Glomerular endothelial cell (primary cell): ENCODE measurements at regions not wholly inside any gene's neighbourhood (a gene's known extent, or its start where the extent isn't known, plus 50 kb on each side); places are given as distances from the start of the nearest gene placed in this dataset.
"Not testable (repeated sequence)": the region's sequence is repeated elsewhere in the genome, so short reads cannot be mapped to it uniquely, and the experiment has no call there.

ENCODE experiments used
- DNase-seq: peaks from one replicate; pipeline ENCODE4 v3.0.0-alpha.2; 2011; ENCODE audit warnings: low read depth, low spot score; ENCODE audit errors: extremely low read depth

DNA sequence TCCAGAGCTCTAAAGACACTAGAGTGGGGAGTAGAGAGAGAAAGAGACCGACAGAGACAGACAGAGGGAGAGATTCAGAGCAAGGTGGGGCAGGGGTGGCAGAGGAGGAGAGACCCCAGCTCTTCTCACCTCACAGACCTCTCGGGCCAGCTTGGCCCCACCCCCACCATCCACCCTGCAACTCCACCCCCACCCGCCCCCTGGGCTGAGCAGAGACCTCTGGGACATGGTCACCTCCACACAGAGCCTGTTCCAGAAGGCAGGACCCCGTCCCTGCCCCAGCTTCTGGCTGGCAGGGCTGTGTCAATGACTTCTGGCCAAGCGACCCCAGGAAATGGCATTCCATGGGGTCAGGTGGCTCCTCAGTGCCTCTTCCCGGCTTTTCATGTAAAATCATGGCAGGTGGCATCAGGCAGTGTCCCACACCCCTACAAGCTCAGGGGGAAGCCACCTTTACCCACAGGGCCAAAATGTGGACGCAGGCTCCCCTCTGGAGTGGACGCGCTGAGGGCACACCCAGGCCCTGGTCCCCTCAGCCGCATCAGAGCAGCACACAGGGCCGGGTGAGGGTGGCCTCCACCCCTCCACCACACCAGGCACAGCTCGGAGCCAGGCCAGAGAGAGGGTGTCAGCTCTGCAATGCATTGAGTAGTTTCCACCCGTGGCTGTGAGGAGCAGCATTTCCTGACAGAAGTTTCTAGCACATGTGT lies 131.2 kb upstream of the LPCAT1 start:
- DNase-seq: no peak

- DNase-seq: not testable (repeated sequence)
Measured at GRCh38 chr5:1653698-1654651, 130.2 kb upstream of the LPCAT1 start.

GRCh38 chr5:1652873-1653697 lies 129.3 kb upstream of the LPCAT1 start:
- DNase-seq: no peak

GRCh38 chr5:1651971-1652872 lies 128.5 kb upstream of the LPCAT1 start:
- no peak for DNase-seq

GRCh38 chr5:1651250-1651649 lies 127.5 kb upstream of the LPCAT1 start:
- no peak for DNase-seq

DNA sequence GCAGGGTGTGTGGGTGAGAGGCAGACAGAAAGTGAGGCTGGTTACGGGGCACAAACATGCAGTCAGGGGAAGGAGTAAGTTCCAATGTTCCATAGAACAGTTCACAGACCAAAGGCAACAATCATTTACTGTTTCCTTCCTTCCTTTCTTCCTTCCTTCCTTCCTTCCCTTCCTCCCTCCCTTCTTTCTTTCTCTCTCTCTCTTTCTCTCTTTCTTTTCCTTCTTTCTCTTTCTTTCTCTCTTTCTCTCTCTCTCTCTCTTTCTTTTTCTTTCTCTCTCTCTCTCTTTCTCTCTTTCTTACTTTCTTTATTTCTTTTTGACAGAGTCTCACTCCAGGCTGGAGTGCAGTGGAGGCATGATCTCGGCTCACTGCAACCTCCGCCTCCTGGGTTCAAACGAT lies 125.8 kb upstream of the LPCAT1 start:
- no peak for DNase-seq

DNA sequence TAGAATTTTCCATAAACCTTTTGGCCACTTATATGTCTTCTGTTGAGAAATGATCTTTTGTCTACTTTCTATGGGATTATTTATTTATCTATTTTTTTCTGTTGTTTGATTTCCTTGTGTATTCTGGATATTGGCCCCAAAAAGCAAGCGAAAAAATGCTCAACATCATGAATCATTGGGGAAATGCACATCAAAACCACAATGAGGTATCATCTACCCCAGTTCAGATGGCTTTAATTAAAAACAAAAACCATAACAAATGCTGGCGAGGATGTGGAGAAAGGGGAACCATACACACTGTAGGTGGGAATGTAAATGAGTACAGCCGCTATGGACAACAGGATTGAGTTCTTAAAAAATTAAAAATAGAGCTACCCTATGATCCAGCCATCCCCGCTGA lies 125.0 kb upstream of the LPCAT1 start:
- no peak for DNase-seq

DNA sequence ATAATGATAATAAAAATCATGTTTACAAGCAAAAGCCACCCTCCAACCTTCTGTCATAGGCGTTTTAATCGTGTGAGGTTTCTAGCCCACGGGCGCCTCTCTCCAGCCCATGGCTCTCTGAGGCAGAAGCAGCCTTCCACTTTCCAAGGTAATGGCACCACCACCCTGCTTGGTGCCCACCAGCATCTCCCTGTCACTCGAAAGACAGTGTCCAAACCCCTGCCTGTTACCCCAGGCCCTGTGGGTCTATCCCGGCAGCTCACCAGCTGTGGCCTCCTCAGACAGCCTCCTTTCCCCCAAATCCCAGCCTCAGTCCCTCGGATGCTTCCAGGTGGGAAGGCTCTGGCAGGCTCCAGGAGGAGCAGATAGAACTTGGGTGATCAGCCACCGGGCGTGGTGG lies 123.8 kb upstream of the LPCAT1 start:
- no peak for DNase-seq

GRCh38 chr5:1644810-1645571 lies 121.2 kb upstream of the LPCAT1 start:
- peak; percentile 52 for DNase-seq

GRCh38 chr5:1644393-1644809 lies 120.6 kb upstream of the LPCAT1 start:
- not testable (repeated sequence) for DNase-seq

DNA sequence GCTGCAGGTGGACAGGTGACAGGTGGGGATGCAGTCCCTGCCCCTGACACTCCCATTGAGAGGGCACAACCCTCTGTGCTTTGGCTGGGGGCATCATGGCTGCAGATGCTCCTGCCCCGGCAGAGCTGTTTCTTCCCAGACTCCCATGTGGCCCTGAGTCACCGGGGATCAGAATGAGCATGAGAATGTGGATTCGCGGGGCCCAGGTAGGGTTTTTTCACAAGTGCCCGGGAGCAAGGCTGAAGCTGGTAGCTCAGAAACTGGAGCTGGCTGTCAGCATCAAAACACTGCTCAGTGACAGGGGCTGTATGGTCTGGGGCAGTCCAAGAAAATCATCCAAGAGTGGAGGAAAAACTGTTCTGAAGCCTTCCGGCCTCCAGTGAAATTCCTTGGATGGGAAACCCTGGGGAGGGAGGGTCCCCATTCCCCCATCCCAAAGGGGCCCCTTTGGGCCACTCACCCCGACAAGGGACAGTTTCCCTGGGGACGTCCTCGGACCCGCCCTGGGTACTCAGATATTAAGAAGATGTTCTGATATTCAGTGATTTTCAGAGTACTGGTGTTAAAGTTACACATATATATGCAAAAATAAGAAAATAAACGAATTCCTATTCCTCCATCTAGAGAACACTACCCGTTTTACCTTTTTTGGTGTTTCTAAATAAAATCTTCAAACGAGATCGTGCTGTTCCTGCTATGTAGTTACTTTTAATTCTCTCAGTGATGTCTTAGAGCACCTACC lies 120.1 kb upstream of the LPCAT1 start:
- DNase-seq: no peak

- no peak for DNase-seq
Measured at GRCh38 chr5:1642621-1643061, 118.9 kb upstream of the LPCAT1 start.

GRCh38 chr5:1642221-1642620 lies 118.5 kb upstream of the LPCAT1 start:
- no peak for DNase-seq

- DNase-seq: peak; percentile 68
Measured at GRCh38 chr5:1641560-1642166, 117.9 kb upstream of the LPCAT1 start.

DNA sequence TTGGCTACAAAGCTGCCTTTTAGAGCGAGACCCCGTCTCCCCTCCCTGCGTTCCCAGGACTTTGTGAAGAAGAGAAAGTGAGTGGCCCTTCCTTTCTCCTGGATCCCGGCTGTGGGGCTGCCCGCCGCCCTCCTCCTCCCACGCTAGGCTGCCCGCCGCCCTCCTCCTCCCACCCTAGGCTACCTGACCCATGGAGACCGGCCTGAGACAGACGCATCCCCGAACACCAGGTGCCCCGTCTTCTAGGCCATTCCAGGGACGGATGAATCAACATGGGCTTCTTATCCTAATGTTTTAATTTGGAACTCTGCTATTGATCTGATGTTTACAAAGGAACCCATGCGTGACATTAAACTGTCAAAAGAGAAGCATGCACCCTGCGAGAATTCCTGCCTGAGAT lies 117.3 kb upstream of the LPCAT1 start:
- no peak for DNase-seq

DNA sequence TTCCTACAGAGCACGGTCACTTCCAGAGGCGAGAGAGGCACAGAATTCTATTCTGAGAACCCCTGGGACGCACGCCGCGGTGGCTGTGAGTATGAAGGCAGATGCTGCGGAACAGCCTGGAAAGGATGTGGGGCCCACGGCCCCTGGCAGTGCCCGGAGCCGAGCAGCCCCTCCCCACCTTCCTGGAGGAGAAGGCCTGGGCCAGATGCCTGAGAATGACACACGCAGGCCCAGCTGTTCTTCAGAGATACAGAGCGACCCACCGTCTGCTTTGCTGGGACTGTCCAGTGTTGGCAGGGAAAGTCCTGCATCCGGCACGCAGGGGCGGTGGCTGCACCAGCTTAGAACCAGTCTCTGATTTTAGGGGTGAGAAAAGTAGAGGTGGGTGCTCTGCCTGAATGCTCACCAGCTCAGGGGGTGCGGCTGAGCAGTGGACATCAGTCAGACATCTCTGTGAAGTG lies 116.7 kb upstream of the LPCAT1 start:
- no peak for DNase-seq

DNA sequence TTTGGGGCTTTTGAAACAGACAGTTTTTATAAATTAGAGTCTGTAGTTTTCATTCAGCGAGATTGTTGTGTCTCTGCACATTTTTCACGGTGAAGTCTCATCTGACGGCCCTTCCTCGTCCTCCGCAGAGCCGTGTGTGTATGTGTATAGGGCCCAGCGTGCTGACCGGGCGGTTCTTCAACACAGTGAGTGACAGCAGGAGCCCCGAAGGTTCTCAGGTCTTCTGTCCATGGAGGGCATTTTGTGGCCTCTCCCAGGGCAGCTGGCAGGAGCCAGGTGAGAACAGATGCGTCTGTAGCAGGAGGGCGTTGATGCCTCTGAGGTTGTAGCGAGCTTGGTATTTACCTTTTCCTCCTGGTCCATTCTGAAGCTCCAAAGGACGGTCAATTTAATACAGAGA lies 116.0 kb upstream of the LPCAT1 start:
- DNase-seq: no peak
